Hepatocyte (in vitro differentiated cells): ENCODE measurements at regions not wholly inside any gene's neighbourhood (a gene's known extent, or its start where the extent isn't known, plus 50 kb on each side); places are given as distances from the start of the nearest gene placed in this dataset.

ENCODE experiments used
- CTCF ChIP-seq: fragments of 200-600 bp; sonication (generic); IDR thresholded peaks from 2 replicates; pipeline ENCODE4 v1.5.1; 2016; ENCODE audit warnings: antibody characterized with exemption, mild to moderate bottlenecking; ENCODE audit not compliant: poor library complexity
- EZH2phosphoT487 ChIP-seq: fragments of 200-600 bp; sonication (generic); IDR thresholded peaks from one replicate; pipeline ENCODE4 v1.6.1; 2018; ENCODE audit warnings: antibody characterized with exemption, mild to moderate bottlenecking, low read depth, moderate library complexity; ENCODE audit not compliant: unreplicated experiment, severe bottlenecking

DNA sequence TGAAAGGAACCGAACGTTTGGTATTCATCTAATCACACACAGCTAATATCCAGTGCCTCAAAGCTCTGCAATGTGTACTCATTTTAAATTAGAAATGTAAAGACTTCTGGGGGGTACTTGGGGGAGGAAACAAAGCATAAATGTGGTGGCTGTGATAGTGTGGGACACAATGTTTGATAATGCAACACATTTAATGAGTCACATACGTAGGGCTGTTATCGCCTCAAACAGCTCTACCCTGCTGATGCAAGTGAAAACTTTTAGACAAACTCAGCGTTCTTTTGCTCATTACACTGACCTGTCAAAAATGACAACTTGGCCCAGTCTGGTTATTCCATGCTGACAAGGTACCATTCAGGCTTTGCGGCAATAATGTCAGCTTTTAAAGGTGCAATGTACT is 1227.1 kb upstream of the CELF4 start:
- TF ChIP-seq EZH2phosphoT487, result no peak
- no peak for TF ChIP-seq CTCF
